ENCODE measurements at regions not wholly inside any gene's neighbourhood (a gene's known extent, or its start where the extent isn't known, plus 50 kb on each side); places are given as distances from the start of the nearest gene placed in this dataset.

- Histone ChIP-seq H3K36me3 (ENCODE audit: insufficient read depth, low read length) (no peaks in the 10 kb centered on the region), H3K9ac (ENCODE audit: low read length) (no peak overlapping the region), H3K27ac (ENCODE audit: low read depth, low read length) (no peak overlapping the region), H3K4me3 (ENCODE audit: low read depth in 1 of 2, low read length in 2 of 2) (no peak overlapping the region), H3K4me1 (ENCODE audit: insufficient read depth, low read length) (no peaks in the 10 kb centered on the region), H3K9me3 (ENCODE audit: low read length) (no peaks in the 10 kb centered on the region), H3K27me3 (ENCODE audit: control insufficient read depth in 1 of 2, insufficient read depth in 2 of 2, low read length in 2 of 2) (no peaks in the 10 kb centered on the region)
Observed at GRCh38 chr1:221810406-221810805, 68.5 kb upstream of the DUSP10 start.

GRCh38 chr1:221809091-221810029 is 67.5 kb upstream of the DUSP10 start:
- Histone ChIP-seq H3K4me3 (ENCODE audit: low read depth in 1 of 2, low read length in 2 of 2) (no peak overlapping the region), H3K36me3 (ENCODE audit: insufficient read depth, low read length) (no peaks in the 10 kb centered on the region), H3K27me3 (ENCODE audit: control insufficient read depth in 1 of 2, insufficient read depth in 2 of 2, low read length in 2 of 2) (no peaks in the 10 kb centered on the region), H3K27ac (ENCODE audit: low read depth, low read length) (no peak overlapping the region), H3K9me3 (ENCODE audit: low read length) (no peaks in the 10 kb centered on the region), H3K9ac (ENCODE audit: low read length) (no peak overlapping the region), H3K4me1 (ENCODE audit: insufficient read depth, low read length) (no peaks in the 10 kb centered on the region)

GRCh38 chr1:221806984-221807383 is 65.1 kb upstream of the DUSP10 start:
- Histone ChIP-seq H3K4me1 (ENCODE audit: insufficient read depth, low read length) (no peaks in the 10 kb centered on the region), H3K4me3 (ENCODE audit: low read depth in 1 of 2, low read length in 2 of 2) (no peak overlapping the region), H3K9me3 (ENCODE audit: low read length) (no peaks in the 10 kb centered on the region), H3K27me3 (ENCODE audit: control insufficient read depth in 1 of 2, insufficient read depth in 2 of 2, low read length in 2 of 2) (no peaks in the 10 kb centered on the region), H3K9ac (ENCODE audit: low read length) (no peak overlapping the region), H3K36me3 (ENCODE audit: insufficient read depth, low read length) (no peaks in the 10 kb centered on the region), H3K27ac (ENCODE audit: low read depth, low read length) (no peak overlapping the region)

- H3K4me1 ChIP-seq (ENCODE audit: insufficient read depth, low read length), result no peaks in the 10 kb centered on the region
- no peaks in the 10 kb centered on the region for H3K36me3 ChIP-seq (ENCODE audit: insufficient read depth, low read length)
- H3K27me3 ChIP-seq (ENCODE audit: control insufficient read depth in 1 of 2, insufficient read depth in 2 of 2, low read length in 2 of 2), result no peaks in the 10 kb centered on the region
- H3K9ac ChIP-seq (ENCODE audit: low read length), result no peak overlapping the region
- no peak overlapping the region for H3K27ac ChIP-seq (ENCODE audit: low read depth, low read length)
- H3K9me3 ChIP-seq (ENCODE audit: low read length), result no peaks in the 10 kb centered on the region
- no peak overlapping the region for H3K4me3 ChIP-seq (ENCODE audit: low read depth in 1 of 2, low read length in 2 of 2)
Observed at GRCh38 chr1:221806236-221806635, 64.3 kb upstream of the DUSP10 start.

- no peak overlapping the region for H3K27ac ChIP-seq (ENCODE audit: low read depth, low read length)
- H3K36me3 ChIP-seq (ENCODE audit: insufficient read depth, low read length), result no peaks in the 10 kb centered on the region
- H3K9ac ChIP-seq (ENCODE audit: low read length), result no peak overlapping the region
- no peaks in the 10 kb centered on the region for H3K4me1 ChIP-seq (ENCODE audit: insufficient read depth, low read length)
- no peaks in the 10 kb centered on the region for H3K9me3 ChIP-seq (ENCODE audit: low read length)
- no peaks in the 10 kb centered on the region for H3K27me3 ChIP-seq (ENCODE audit: control insufficient read depth in 1 of 2, insufficient read depth in 2 of 2, low read length in 2 of 2)
- H3K4me3 ChIP-seq (ENCODE audit: low read depth in 1 of 2, low read length in 2 of 2), result no peak overlapping the region
Observed at GRCh38 chr1:221805121-221805520, 63.2 kb upstream of the DUSP10 start.

GRCh38 chr1:221804303-221804702 is 62.4 kb upstream of the DUSP10 start:
- Histone ChIP-seq H3K36me3 (ENCODE audit: insufficient read depth, low read length) (no peaks in the 10 kb centered on the region), H3K9me3 (ENCODE audit: low read length) (no peaks in the 10 kb centered on the region), H3K9ac (ENCODE audit: low read length) (no peak overlapping the region), H3K27ac (ENCODE audit: low read depth, low read length) (no peak overlapping the region), H3K27me3 (ENCODE audit: control insufficient read depth in 1 of 2, insufficient read depth in 2 of 2, low read length in 2 of 2) (no peaks in the 10 kb centered on the region), H3K4me1 (ENCODE audit: insufficient read depth, low read length) (no peaks in the 10 kb centered on the region), H3K4me3 (ENCODE audit: low read depth in 1 of 2, low read length in 2 of 2) (no peak overlapping the region)

GRCh38 chr1:221801773-221802516 is 60.1 kb upstream of the DUSP10 start:
- H3K36me3 ChIP-seq (ENCODE audit: insufficient read depth, low read length), result no peaks in the 10 kb centered on the region
- no peaks in the 10 kb centered on the region for H3K4me1 ChIP-seq (ENCODE audit: insufficient read depth, low read length)
- no peak overlapping the region for H3K4me3 ChIP-seq (ENCODE audit: low read depth in 1 of 2, low read length in 2 of 2)
- no peaks in the 10 kb centered on the region for H3K27me3 ChIP-seq (ENCODE audit: control insufficient read depth in 1 of 2, insufficient read depth in 2 of 2, low read length in 2 of 2)
- no peak overlapping the region for H3K27ac ChIP-seq (ENCODE audit: low read depth, low read length)
- H3K9me3 ChIP-seq (ENCODE audit: low read length), result no peaks in the 10 kb centered on the region
- H3K9ac ChIP-seq (ENCODE audit: low read length), result no peak overlapping the region

GRCh38 chr1:221801251-221801661 is 59.4 kb upstream of the DUSP10 start:
- H3K9me3 ChIP-seq (ENCODE audit: low read length), result no peaks in the 10 kb centered on the region
- H3K36me3 ChIP-seq (ENCODE audit: insufficient read depth, low read length), result no peaks in the 10 kb centered on the region
- H3K9ac ChIP-seq (ENCODE audit: low read length), result no peak overlapping the region
- H3K4me3 ChIP-seq (ENCODE audit: low read depth in 1 of 2, low read length in 2 of 2), result no peak overlapping the region
- H3K27me3 ChIP-seq (ENCODE audit: control insufficient read depth in 1 of 2, insufficient read depth in 2 of 2, low read length in 2 of 2), result no peaks in the 10 kb centered on the region
- no peak overlapping the region for H3K27ac ChIP-seq (ENCODE audit: low read depth, low read length)
- no peaks in the 10 kb centered on the region for H3K4me1 ChIP-seq (ENCODE audit: insufficient read depth, low read length)

- no peak overlapping the region for H3K27ac ChIP-seq (ENCODE audit: low read depth, low read length)
- H3K9ac ChIP-seq (ENCODE audit: low read length), result no peak overlapping the region
- no peaks in the 10 kb centered on the region for H3K9me3 ChIP-seq (ENCODE audit: low read length)
- H3K27me3 ChIP-seq (ENCODE audit: control insufficient read depth in 1 of 2, insufficient read depth in 2 of 2, low read length in 2 of 2), result no peaks in the 10 kb centered on the region
- no peak overlapping the region for H3K4me3 ChIP-seq (ENCODE audit: low read depth in 1 of 2, low read length in 2 of 2)
- H3K4me1 ChIP-seq (ENCODE audit: insufficient read depth, low read length), result no peaks in the 10 kb centered on the region
- no peaks in the 10 kb centered on the region for H3K36me3 ChIP-seq (ENCODE audit: insufficient read depth, low read length)
Observed at GRCh38 chr1:221800831-221801230, 58.9 kb upstream of the DUSP10 start.

- Histone ChIP-seq H3K27ac (ENCODE audit: low read depth, low read length) (no peak overlapping the region), H3K36me3 (ENCODE audit: insufficient read depth, low read length) (no peaks in the 10 kb centered on the region), H3K27me3 (ENCODE audit: control insufficient read depth in 1 of 2, insufficient read depth in 2 of 2, low read length in 2 of 2) (no peaks in the 10 kb centered on the region), H3K4me3 (ENCODE audit: low read depth in 1 of 2, low read length in 2 of 2) (no peak overlapping the region), H3K9me3 (ENCODE audit: low read length) (no peaks in the 10 kb centered on the region), H3K9ac (ENCODE audit: low read length) (no peak overlapping the region), H3K4me1 (ENCODE audit: insufficient read depth, low read length) (no peaks in the 10 kb centered on the region)
Observed at GRCh38 chr1:221797506-221797905, 55.6 kb upstream of the DUSP10 start.

GRCh38 chr1:221796700-221797099 is 54.8 kb upstream of the DUSP10 start:
- no peak overlapping the region for H3K4me3 ChIP-seq (ENCODE audit: low read depth in 1 of 2, low read length in 2 of 2)
- no peak overlapping the region for H3K9ac ChIP-seq (ENCODE audit: low read length)
- H3K27me3 ChIP-seq (ENCODE audit: control insufficient read depth in 1 of 2, insufficient read depth in 2 of 2, low read length in 2 of 2), result no peaks in the 10 kb centered on the region
- H3K27ac ChIP-seq (ENCODE audit: low read depth, low read length), result no peak overlapping the region
- no peaks in the 10 kb centered on the region for H3K9me3 ChIP-seq (ENCODE audit: low read length)
- H3K4me1 ChIP-seq (ENCODE audit: insufficient read depth, low read length), result no peaks in the 10 kb centered on the region
- no peaks in the 10 kb centered on the region for H3K36me3 ChIP-seq (ENCODE audit: insufficient read depth, low read length)

All from muscle layer of colon (tissue), 2 donors.